T47D (cell line): ENCODE measurements at regions not wholly inside any gene's neighbourhood (a gene's known extent, or its start where the extent isn't known, plus 50 kb on each side); places are given as distances from the start of the nearest gene placed in this dataset.

Experiments
- DNase-seq, 2 experiments: peaks; one replicate each; pipeline versions ENCODE4 v3.0.0 to v3.0.0-alpha.2; 2011 to 2012; ENCODE audit warnings: low read depth in 1 of 2, low spot score in 1 of 2
- JUND ChIP-seq: IDR thresholded peaks from 2 replicates; pipeline ENCODE4 v1.6.1; 2012; ENCODE audit warnings: low read depth
- in situ Hi-C: cut with HindIII; loops from 2 replicates; pipeline ENCODE4 v1.10.0; 2016; ENCODE audit warnings: low sequenced_read_pairs, low pct_unique_long_range_greater_than_20kb

DNA sequence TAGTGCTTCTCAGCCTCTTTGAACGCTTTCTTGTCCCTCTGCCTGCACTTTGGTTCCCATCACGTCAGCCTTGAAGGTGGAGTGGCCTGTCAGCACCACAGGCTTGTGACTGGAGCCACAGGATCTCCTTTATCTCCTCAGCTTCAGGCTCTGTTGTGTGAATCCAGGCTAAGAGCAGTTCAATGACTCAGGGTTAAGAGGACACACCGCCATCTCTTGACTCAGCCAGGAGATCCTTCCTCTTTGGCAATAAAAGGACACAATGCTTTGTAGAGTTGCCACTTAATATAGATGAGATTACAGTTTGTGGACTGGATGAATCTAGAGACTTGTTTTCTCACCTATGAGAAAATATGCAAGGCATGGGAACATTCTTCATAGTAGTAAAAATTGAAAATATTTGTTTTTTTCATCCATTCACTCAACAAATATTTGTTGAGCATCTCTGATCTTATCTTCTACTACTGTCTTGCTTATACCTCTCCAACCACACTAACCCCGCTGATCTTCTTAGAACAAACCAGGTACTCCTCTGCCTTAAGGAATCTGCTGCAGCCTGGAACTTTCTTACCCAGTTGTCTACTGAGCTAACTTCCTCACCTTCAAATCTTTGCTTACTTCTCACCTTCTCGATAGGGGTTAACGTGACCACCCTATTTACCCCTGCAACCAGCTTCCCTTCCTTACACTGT, 62.3 kb downstream of the UCHL1 start:
- in situ Hi-C loops, result no loop called here
- TF ChIP-seq JUND, result no peak
- peak in 1 of 2 experiments; percentile 72 for DNase-seq

DNA sequence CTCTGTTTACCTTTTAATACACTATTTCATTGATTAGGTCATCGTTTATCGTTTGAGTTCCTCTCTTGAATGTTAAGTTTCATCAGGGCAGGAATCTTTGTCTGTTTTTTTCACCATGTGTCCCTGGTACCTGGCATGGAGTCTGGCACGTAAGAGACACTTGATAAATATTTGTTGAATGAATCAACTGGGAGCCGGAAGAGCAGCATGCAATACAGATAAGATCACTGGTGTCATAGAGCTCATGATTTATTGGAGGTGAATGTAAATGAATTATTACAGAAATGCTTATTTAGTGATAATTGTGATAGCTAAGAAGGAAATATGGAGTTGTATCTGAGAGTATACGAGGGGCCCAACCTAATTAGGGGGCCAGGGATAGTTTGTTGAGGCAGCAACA, 62.8 kb downstream of the UCHL1 start:
- peak in 1 of 2 experiments; percentile 84 for DNase-seq
- peak; percentile 83 for TF ChIP-seq JUND
- in situ Hi-C loops, result no loop called here

DNA sequence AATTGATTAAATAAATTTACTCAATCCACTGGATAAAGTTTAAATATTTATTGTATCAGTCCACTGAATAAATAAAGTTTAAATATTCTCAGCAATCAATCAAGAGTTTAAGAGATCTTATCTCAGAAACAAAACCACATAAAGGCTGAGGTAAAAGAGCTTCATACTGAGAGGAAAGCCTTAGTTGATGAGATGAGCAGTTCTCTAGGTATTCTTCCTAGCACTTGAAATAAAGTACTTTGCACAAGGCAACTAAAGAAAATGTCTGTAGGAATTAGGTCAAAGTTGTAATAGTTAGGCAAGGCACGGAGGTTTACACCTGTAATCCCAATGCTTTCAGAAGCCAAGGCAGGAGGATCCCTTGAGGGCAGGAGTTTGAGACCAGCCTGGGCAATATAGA, 63.5 kb downstream of the UCHL1 start:
- in situ Hi-C loops, result no loop called here
- TF ChIP-seq JUND, result no peak
- DNase-seq, result no peak

- in situ Hi-C loops, result no loop called here
- no peak for DNase-seq
- no peak for TF ChIP-seq JUND
Measured at GRCh38 chr4:41320786-41321185, 64.1 kb downstream of the UCHL1 start.

DNA sequence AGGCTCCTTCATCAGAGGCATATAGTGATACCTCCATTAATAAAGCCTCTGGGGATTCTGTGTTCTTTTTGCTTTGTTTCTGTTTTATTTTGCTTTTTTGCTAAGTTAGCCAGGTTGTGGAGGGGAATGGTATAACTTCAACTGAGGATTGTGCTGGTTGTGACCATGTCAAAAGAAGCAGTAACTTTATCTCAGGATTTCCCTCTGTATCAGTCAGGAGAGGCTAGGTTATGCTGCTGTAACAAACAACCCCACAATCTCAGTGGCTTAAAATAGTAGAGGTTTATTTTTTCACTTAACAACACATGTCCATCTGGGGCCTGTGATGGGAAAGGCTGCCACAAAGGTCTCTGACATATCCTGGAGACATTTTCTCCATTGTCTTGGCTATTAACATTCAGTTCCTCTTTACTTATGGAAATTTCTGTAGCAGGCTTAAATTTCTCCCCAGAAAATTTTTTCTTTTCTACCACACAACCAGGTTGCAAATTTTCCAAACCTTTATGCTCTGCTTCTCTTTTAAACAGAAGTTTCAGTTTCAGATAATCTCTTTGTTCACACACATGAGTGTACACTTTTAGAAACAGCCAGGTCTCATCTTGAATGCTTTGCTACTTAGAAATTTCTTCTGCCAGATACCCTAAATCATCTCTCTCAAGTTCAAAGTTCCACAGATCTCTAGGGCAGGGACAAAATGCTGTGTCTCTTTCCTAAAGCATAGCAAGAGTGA, 64.7 kb downstream of the UCHL1 start:
- no peak for DNase-seq
- no peak for TF ChIP-seq JUND
- in situ Hi-C loops, result no loop called here

GRCh38 chr4:41322617-41323016, 65.9 kb downstream of the UCHL1 start:
- TF ChIP-seq JUND, result no peak
- in situ Hi-C loops, result no loop called here
- no peak for DNase-seq

DNA sequence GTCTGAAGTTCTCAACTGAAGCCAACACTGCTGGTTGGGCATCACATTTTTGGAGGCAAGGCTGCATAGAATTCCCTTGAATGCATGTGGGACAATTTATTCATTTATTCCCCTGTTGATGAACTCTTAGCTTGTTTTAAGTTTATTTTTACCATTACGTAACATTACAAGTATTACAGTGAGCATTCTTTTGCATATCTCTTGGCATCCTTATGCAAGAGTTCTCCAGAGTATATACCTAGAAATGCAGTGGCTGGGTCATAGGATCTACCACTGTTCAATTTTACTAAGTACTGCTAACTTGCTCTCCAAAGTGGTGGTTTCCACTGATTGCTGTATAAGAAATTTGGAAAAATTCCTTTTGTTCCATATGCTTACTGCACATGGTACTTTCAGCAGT, 66.5 kb downstream of the UCHL1 start:
- TF ChIP-seq JUND, result no peak
- no peak for DNase-seq

DNA sequence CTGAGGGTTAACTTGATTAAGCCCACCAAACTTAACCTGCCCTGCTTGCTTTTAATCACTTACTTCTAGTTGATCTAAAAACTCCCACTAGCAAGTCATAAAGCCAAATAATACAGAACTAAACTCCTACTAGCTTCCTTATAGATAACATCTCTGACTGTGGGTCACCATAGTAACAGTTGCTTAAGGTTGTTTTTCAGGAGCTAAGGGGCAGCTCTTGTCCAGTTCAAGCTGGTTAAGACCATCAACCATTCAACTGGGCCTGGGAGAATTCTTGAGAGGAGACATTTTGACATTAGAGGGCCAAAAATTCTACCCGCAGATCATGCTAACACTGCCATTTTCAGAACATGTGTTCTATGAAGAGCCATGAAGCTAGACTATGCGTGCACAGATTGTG, 67.0 kb downstream of the UCHL1 start:
- DNase-seq, result peak in 1 of 2 experiments; percentile 42
- TF ChIP-seq JUND, result no peak
- in situ Hi-C loops, result no loop called here

More for the DNA sequence above, 66.5 kb downstream of the UCHL1 start:
- in situ Hi-C loops, result no loop called here

- TF ChIP-seq JUND, result no peak
- DNase-seq, result no peak
- in situ Hi-C loops, result no loop called here
Measured at GRCh38 chr4:41324861-41325260, 68.1 kb downstream of the UCHL1 start.

GRCh38 chr4:41325901-41326300, 69.2 kb downstream of the UCHL1 start:
- in situ Hi-C loops, result no loop called here

GRCh38 chr4:41326776-41327175, 70.0 kb downstream of the UCHL1 start:
- in situ Hi-C loops, result no loop called here
- TF ChIP-seq JUND, result no peak
- no peak for DNase-seq

More at GRCh38 chr4:41325901-41326300, 69.2 kb downstream of the UCHL1 start:
- no peak for DNase-seq
- no peak for TF ChIP-seq JUND

DNA sequence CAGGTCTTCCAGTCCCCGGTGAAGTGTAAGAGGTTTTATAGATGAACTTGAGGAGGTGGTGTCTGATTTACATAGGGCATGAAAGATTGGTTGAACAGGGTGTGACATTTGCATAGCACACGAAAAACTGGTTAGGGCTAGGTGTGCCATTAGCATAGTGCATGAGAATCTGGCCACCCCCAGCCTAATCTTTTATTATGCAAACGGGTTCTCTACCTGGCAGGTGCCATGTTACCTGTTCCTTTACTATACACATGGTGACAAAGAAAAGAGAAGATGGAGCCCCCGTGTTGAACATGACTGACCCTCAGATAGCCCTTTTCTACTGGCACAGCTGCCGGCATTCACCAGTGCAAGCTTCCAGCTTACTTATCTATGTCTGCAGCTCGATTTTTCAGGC, 71.0 kb downstream of the UCHL1 start:
- no peak for TF ChIP-seq JUND
- DNase-seq, result peak in 1 of 2 experiments; percentile 84
- in situ Hi-C loops, result no loop called here

DNA sequence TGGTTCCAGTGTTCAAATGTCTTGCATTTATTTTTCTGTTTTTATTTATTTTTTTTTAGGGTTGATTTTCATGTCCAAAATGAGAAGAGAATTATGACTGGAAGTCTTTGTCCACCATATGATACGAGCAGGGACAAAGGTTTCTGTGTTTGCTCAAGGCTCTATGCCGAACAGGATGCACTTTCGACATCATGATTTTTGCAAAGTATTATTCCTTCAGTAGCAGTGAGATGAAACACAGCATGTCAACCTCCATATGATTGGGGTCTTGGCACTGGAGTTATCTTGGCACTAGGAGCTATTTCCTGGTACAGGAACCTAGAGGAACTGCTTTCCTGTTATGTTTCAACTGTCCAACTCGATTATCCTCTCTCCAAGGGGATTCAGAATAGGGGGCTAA, 72.6 kb downstream of the UCHL1 start:
- no peak for DNase-seq
- in situ Hi-C loops, result no loop called here
- no peak for TF ChIP-seq JUND

DNA sequence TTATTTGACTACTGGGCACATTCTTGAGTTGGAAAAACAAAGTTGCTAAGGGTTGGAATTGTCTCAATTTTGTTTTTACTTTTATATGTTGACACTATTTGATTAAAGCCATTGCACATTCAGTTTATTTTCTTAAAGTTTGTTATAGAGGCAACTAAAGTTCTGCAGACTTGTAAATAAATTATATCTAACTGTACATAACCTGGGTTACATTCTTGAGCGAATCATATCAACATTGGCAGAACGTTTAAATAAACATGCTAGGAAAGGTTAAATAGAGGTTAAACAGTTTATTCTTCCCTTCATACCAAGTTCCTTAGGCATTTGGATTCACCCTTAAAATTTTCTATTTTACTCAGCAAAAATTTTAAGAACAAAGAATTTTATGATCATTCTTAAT, 74.5 kb downstream of the UCHL1 start:
- TF ChIP-seq JUND, result no peak
- no peak for DNase-seq
- in situ Hi-C loops, result no loop called here
